Globus pallidus (tissue), 1 donor: ENCODE measurements at regions not wholly inside any gene's neighbourhood (a gene's known extent, or its start where the extent isn't known, plus 50 kb on each side); places are given as distances from the start of the nearest gene placed in this dataset.

Experiments
- DNase-seq: peaks from one replicate; pipeline ENCODE4 v3.0.0-alpha.2; 2015; ENCODE audit warnings: low spot score

DNA sequence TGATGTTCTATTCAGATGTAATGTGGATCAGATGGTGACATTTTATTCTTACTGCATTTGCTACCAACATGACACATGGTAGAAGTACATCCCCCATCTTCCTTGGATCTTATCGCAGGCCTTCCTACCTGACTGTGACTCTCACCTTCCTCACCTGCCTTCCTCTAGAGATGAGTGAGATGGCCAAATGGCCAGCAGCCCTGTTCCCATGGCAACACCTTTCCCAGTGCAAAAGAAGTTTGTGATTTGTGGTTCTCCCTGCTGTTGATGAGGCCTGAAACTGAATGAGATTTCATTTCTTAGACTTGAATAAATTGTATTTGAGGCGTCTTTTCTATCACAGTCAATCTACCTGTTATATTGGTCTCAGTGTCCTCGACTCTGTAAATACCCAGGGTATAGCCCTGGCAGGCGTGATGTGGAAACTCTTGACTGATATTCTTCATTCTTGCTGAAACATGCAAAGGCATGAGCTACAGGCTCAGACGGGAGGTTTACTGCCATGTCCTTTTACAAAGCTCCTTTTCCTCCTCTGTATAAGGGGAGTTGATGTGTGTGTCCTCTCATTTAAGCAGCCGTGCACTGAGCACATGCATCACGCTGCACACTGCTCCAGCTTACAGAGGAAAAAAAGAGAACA lies 440.7 kb upstream of the AKR1E2 start:
- no peak for DNase-seq

GRCh38 chr10:4384245-4384644 lies 441.8 kb upstream of the AKR1E2 start:
- no peak for DNase-seq

DNA sequence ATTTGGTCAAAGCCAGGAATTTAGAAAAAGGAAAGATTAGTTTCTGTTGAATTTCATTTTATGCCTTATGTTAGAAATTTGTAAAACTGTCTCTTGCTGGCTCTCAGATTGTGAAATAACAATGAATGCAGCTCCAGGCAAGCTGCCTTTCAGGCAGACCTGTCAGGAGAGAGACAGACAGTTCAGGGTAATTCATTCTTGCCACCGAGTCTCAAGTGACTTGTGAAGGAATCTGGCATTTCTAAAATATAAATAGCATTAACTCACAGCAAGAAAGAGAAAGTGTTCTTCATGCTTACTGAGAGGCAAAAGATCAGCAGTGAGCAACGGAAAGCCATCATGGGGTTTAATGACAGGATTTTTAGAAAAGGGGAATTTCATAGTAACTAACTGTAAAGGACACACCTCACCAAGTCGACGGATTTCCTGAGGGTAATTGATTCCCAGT lies 442.3 kb upstream of the AKR1E2 start:
- DNase-seq, result no peak

- DNase-seq, result no peak
Measured at GRCh38 chr10:4382811-4383210, 443.2 kb upstream of the AKR1E2 start.

- DNase-seq, result no peak
Measured at GRCh38 chr10:4373612-4374011, 452.4 kb upstream of the AKR1E2 start.

- no peak for DNase-seq
Measured at GRCh38 chr10:4373098-4373497, 452.9 kb upstream of the AKR1E2 start.

GRCh38 chr10:4372601-4373000 lies 453.4 kb upstream of the AKR1E2 start:
- no peak for DNase-seq

DNA sequence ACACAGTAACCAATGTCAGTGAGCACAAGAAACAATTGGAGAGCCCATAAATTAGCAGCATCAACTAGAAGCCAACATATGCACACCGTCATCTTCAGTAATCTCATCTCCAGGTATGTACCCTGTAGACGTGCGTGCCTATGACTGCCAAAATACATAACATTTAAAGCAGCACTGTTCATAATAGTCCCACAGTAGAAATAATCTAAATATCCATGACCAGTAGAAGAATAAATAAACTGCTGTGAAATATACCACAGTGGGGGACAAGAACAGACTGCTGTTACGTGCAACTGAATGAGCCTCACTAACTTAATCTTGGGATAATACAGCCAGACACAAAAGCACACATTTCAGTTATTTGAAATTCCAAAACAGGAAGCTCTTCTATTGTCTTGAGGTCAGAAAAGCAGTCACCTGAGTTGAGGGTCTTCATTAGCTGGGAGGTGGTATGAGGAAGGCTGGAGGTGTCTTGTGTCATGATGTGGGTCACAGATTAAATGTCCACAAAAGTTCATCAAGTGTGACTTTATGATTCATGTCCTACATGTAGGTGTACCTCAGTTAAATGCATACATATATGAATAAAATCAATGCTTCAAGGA lies 454.2 kb upstream of the AKR1E2 start:
- no peak for DNase-seq

DNA sequence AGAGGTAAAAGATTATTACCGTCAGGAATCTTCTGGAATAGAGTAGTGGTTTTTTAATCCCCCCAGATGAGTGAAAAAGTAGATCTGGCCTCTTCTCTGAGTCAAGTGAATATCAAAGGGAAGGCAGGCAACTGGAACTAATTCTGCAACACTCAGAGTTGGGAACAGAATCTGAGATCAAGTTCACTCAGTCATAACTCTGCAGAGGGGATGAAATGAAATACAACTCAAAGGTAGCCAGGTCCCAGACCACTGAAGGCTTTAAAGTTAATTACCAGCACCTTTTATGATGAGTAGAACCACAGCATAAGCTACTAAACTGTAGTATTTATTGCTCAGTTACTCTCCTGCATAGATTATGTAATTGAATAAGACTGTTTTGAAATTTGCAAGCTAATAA lies 455.6 kb upstream of the AKR1E2 start:
- no peak for DNase-seq

- DNase-seq, result no peak
Measured at GRCh38 chr10:4361581-4361980, 464.4 kb upstream of the AKR1E2 start.

DNA sequence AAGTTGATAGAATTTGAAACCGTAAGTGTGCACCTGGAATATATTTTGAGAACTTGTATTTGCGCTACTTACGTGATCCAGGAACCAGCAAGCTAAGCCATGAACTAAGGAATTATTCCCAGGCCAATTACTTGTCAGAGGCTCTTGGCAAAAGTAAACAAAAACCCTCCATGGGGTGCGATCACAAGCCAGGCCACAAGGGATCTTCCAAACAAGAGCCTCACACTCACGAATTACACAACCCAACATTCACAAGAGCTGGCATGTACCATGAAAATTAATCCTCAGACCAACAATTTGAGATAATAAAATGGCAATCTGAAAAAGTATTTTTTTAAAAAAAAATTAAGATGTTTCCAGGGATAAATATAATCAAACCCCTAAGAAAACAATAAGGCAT lies 467.0 kb upstream of the AKR1E2 start:
- no peak for DNase-seq

DNA sequence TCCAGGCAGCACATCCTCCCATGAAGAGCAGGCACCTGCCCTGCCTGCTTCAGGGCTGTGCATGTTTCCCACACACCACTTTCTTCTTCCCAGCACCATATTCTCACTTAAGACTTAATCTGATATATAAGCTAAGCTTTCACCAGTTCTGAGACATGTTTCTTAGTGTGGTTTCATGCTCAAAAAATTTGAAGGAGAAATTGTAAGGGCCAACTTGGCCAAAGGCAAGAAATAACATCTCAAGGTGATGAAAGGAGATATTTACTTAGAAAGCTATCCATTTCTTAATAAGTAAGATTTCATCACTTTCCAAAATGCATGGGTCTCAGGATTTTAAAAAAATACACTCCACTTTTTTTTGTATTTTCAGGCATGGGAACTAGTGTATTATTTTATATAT lies 468.1 kb upstream of the AKR1E2 start:
- DNase-seq, result no peak

GRCh38 chr10:4355350-4355749 lies 470.7 kb upstream of the AKR1E2 start:
- DNase-seq, result no peak

DNA sequence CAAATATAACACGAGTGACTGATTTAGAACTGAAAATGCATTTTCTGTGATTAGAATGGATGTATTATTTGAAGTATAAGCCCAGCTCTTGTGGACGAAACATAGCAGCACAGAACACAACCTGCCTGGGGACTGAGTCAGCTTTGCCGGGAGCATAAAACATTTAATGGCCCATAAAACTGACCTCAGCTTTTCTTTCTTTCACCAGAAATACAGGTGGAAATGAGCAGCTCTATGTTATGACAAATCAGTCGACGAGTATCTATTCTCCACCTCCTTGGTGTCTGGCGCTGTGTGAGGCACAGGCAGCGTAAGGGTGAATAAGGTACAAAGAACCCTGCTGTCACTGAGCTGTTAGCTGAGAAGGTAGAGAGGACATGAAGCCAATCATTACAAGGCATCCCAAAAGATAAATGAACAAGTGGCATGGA lies 471.6 kb upstream of the AKR1E2 start:
- no peak for DNase-seq

GRCh38 chr10:4353964-4354363 lies 472.0 kb upstream of the AKR1E2 start:
- DNase-seq, result no peak

- DNase-seq, result no peak
Measured at GRCh38 chr10:4353059-4353655, 472.9 kb upstream of the AKR1E2 start.

DNA sequence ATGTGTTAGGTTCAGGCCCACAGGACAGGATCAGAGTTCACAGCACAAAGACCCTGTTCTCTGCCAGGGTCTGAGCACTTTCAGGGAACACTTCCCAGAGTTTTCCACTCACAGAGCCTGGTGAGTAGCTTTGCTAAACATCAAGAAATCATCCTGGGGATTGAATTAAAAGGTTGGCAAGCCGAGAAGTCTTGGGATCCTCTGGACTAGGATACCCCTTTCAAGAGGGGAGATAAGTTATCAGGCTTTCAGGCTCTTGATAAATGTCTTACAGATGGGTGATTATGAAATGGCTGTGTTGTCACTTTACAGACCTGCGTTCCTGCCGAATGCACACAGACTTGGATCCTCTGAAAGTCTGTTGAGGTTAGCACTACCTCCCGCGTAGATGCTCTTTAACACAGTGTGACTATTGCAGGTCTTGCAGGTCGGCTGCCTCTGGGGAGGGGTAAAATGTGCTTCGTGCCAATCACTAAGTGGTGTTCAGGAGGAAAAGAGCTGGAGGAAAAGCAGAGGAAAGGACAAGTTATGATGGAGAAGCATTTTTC lies 473.5 kb upstream of the AKR1E2 start:
- no peak for DNase-seq

DNA sequence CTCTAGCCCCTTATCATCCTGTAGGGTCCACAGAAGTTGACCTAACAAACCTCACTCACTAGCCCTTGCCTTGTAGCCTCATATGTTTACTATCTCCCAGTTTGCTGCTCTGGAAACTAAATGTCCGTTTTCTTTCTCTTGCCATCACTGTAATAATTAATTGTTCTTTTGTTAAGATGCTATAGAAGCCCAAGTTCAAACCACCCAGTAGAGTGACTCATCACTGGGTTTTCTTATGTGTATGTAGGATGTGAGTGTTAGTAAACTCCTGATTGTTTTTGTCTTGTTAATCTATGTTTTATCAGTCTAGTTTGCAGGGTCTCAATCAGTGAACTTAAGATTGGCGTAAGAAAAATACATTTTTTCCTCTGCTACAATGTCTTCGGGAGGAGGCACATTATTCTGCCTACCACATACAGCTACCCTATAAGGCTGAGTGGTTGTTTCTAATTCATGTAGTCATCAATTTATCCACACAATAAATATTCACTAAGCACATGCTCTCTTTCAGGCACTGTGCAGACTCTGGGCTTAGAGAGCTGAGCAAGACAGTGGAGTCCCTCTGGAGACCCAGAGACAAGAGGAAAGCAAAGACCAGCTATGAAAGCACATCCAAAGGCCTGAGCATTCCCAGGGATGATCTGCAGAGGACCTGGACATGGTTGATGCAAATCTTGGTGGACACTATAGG lies 474.1 kb upstream of the AKR1E2 start:
- no peak for DNase-seq

- no peak for DNase-seq
Measured at GRCh38 chr10:4347397-4347796, 478.6 kb upstream of the AKR1E2 start.

DNA sequence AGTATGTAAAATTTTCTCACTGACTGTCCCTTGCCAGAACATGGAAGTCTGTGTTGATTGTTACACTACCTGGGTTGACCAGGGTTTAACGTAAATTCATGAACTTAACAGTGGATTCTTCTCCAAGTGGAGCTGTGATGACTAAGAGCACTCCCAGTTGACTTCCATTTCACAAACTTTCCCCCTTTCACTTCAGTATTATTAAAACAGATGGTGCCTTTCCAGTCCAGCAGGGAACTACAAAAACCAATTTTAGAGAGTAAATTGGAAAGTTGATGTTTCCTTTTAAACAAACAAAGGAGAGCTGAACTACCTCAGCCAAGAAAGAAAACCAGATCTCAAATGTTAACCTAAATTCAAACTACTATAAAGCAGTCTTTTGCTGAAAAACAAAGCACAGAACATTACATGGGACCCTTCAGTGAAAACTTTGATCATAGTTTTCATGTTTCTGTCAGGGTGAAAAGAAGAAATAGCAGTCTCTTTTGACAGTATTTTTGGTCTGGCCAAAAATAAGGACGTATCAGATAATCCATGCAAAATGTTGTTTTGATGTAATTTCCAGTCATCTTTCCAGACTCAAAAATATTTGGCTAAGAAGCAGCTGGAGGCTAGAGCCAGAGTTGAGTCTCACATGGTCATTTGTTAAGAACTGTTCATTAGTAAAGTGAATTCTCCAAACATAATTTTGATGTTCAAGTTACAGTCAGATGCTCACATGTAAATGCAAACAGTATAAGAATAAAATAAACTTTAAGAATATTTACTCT lies 479.9 kb upstream of the AKR1E2 start:
- DNase-seq, result no peak

DNA sequence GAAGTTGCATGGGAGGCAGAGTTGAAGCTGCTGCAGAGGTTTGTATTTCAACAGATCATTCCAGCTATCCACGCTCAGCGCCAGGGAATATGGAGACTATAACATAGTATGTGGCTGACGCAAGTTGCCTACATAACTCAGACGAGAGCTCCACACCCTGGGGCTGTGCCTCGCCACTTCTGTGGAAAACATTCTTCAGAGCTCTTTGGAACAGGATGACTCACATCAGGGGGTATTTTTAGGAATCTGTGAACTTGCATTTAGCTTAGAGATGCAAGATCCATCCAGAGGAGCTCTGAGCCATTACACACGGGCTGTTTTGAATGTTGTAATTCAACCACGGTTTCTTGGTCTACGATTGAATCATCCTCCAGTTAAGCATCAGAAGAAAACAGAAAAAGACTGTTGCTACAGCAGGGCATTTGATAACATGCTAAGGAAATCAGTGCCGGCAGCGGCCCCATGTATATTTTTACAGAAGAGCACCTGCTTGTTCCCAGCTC lies 481.5 kb upstream of the AKR1E2 start:
- peak; percentile 24 for DNase-seq

DNA sequence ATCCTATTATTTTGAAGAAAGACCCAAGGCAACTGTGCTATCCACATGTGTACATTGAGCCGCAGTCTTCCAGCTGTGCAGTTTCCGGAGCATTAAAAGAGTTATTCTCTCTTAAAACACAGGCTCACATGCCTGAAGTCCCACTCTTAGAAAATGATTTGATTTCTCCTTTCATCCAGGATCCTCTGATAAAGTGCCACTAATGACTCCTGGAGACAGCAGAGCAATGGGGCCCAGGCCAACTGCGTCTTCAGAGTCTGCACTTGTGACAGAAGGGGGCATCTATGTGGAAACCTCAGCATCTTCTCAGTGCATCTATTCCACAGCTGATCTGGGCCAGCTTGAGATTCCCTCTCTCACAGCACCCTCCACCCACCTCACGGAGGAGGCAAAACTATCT lies 482.1 kb upstream of the AKR1E2 start:
- no peak for DNase-seq
